RWPE2 (cell line): ENCODE measurements at regions not wholly inside any gene's neighbourhood (a gene's known extent, or its start where the extent isn't known, plus 50 kb on each side); places are given as distances from the start of the nearest gene placed in this dataset.

Experiments used
- ATAC-seq: fragments of 200-7000 bp; cut with Tn5 transposase; 3 replicates; pipeline ENCODE4 v1.9.1; 2021; ENCODE audit warnings: low read depth
- DNase-seq: peaks from one replicate; pipeline ENCODE4 v3.0.0-alpha.2; 2020; ENCODE audit warnings: low spot score
- H3K27ac ChIP-seq: fragments of 450-650 bp; 2 replicates; pipeline ENCODE4 v1.5.1; 2017; ENCODE audit warnings: mild to moderate bottlenecking; ENCODE audit not compliant: poor library complexity, severe bottlenecking
- H3K27me3 ChIP-seq: fragments of 250-450 bp; sonication (Bioruptor Pico); 2 replicates; pipeline ENCODE4 v1.5.1; 2021; ENCODE audit warnings: mild to moderate bottlenecking, moderate library complexity; ENCODE audit not compliant: insufficient read depth, poor library complexity, severe bottlenecking
- H3K36me3 ChIP-seq: fragments of 250-450 bp; sonication (Bioruptor Pico); 2 replicates; pipeline ENCODE4 v1.5.1; 2020; ENCODE audit warnings: low read depth, mild to moderate bottlenecking, moderate library complexity
- H3K4me1 ChIP-seq: fragments of 250-450 bp; sonication (Bioruptor Pico); 2 replicates; pipeline ENCODE4 v1.5.1; 2021; ENCODE audit warnings: mild to moderate bottlenecking, moderate library complexity; ENCODE audit not compliant: insufficient read depth, poor library complexity, severe bottlenecking
- H3K4me3 ChIP-seq: fragments of 250-450 bp; sonication (Bioruptor Pico); 2 replicates; pipeline ENCODE4 v1.5.1; 2021; ENCODE audit warnings: mild to moderate bottlenecking, moderate library complexity; ENCODE audit not compliant: severe bottlenecking
- H3K9me3 ChIP-seq: fragments of 250-450 bp; sonication (Bioruptor Pico); 2 replicates; pipeline ENCODE4 v1.5.1; 2021; ENCODE audit warnings: mild to moderate bottlenecking, moderate library complexity; ENCODE audit not compliant: severe bottlenecking
- CTCF ChIP-seq: fragments of 450-650 bp; IDR thresholded peaks from one replicate; pipeline ENCODE4 v1.5.1; 2017; ENCODE audit warnings: mild to moderate bottlenecking, moderate library complexity; ENCODE audit not compliant: poor library complexity, severe bottlenecking

DNA sequence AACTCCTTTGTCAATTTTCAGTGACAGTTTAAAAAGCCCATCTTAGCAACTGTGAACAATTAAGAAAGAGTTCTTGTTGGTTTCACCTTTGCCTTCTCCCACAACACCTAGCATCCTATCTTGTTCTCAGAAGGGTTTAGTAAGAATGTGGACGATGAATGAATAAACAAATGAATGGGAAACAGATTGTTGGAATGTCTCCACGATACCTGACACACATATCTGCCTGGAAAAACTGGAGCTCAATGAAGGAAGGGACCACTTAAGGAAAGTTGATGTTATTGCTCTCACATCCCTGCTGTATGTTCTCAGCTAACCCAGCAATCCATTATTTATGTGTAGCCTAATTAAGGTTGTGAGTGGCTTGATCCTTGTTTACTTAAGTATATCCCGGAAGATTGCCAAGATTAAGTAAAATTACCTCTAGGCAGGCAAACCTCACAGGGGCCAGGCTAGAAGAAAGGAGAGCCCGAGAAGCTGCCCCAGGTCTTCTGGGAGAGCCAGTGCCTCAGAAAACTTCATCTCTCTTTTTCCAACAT lies 286.4 kb downstream of the NXPE2 start:
- H3K36me3 ChIP-seq: no peaks in the 10 kb centered on the region
- H3K4me3 ChIP-seq: no peak overlapping the region
- no peaks in the 10 kb centered on the region for H3K4me1 ChIP-seq
- DNase-seq: no peak
- ATAC-seq: no peak
- no peaks in the 10 kb centered on the region for H3K27me3 ChIP-seq
- no peaks in the 10 kb centered on the region for H3K9me3 ChIP-seq
- no peak overlapping the region for H3K27ac ChIP-seq
- TF ChIP-seq CTCF: no peak

DNA sequence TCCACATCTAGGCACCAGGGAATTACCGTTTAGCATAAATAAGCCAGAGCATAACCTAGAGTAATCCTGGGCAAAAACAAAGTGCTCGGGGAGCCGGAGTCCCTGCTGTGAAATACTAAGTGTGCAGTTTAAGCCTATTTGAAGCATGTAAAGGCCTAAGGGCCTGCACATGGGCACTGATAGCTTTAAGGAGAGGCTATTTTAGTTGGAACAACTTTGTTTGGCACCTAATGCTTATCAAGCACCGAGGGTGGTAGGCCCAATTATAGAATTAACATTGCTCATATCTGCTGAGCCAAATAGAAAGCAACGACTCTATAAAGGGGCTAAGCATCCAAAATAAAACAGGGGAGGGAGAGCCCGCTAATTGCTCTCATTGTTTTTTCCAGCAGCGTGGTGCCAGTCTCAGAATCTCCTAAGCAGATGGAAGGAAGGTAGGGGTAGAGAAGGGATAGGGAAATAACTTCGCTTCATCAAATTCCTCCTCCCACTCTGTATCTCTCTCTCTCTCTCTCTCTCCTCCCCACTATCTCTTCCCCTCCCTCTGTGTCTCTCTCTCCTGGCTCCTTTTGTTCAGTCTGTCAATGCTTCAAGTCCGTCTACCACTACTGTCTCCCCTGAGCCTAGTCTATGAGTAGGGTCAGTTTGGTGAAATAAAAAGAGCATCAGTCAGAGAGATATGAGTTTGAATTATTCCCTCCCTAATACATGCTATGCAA lies 292.8 kb downstream of the NXPE2 start:
- DNase-seq (no peak), ATAC-seq (no peak)
- no peaks in the 10 kb centered on the region for H3K4me1 ChIP-seq
- no peaks in the 10 kb centered on the region for H3K27me3 ChIP-seq
- H3K4me3 ChIP-seq: no peak overlapping the region
- H3K9me3 ChIP-seq: no peaks in the 10 kb centered on the region
- H3K27ac ChIP-seq: no peak overlapping the region
- TF ChIP-seq CTCF: no peak
- H3K36me3 ChIP-seq: no peaks in the 10 kb centered on the region

DNA sequence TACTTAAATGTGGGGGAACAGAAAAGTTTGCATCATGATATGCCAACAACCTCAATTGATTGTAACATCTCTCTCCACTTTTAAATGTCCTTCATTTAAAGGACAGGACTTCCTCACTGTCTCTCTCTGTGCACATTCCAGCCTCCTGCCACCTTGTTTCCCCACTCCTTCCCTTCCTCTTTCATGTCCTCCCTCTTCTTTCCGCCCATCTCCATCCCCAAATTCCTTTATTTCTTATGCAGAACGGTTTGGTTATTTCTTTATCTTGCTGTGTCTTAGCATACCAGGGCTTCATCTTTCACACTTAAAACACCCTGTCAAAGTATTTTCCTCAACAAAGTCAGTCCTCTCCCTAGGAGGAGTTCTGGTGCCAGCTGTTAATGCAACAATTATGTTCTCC lies 293.8 kb downstream of the NXPE2 start:
- DNase-seq (no peak), ATAC-seq (no peak)
- Histone ChIP-seq H3K27me3 (no peaks in the 10 kb centered on the region), H3K27ac (no peak overlapping the region), H3K4me1 (no peaks in the 10 kb centered on the region), H3K4me3 (no peak overlapping the region), H3K36me3 (no peaks in the 10 kb centered on the region), H3K9me3 (no peaks in the 10 kb centered on the region)
- TF ChIP-seq CTCF: no peak

DNA sequence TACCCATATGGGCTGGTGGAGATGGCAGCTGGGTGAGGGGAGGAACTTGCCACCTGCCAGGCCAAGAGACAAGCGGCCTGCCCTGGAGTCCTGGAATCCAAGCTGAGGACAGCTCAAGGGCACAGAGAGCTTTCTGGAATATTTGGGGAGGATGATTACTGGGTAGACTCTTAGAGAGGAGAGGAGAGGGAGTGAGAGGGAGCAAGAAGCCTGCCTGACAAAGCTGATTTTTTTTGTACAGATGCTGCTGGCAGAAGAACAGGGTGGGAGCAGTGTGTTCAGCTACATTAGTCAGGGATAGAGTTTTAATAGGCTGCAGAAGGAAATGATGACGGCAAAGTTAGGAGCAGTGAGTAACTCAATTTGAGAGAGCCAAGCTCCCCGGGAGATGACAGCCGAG lies 299.3 kb downstream of the NXPE2 start:
- ATAC-seq (no peak), DNase-seq (no peak)
- TF ChIP-seq CTCF: no peak
- Histone ChIP-seq H3K4me1 (no peaks in the 10 kb centered on the region), H3K36me3 (no peaks in the 10 kb centered on the region), H3K9me3 (peaks cover 4% of the 10 kb centered on the region), H3K27me3 (no peaks in the 10 kb centered on the region), H3K27ac (no peak overlapping the region), H3K4me3 (no peak overlapping the region)

GRCh38 chr11:114982141-114982540 lies 303.8 kb downstream of the NXPE2 start:
- H3K36me3 ChIP-seq: no peaks in the 10 kb centered on the region
- H3K9me3 ChIP-seq: peaks cover 4% of the 10 kb centered on the region
- no peak for TF ChIP-seq CTCF
- ATAC-seq (no peak), DNase-seq (no peak)
- no peaks in the 10 kb centered on the region for H3K27me3 ChIP-seq
- no peak overlapping the region for H3K27ac ChIP-seq
- no peaks in the 10 kb centered on the region for H3K4me1 ChIP-seq
- H3K4me3 ChIP-seq: no peak overlapping the region
